SK-N-SH (cell line): ENCODE measurements at regions not wholly inside any gene's neighbourhood (a gene's known extent, or its start where the extent isn't known, plus 50 kb on each side); places are given as distances from the start of the nearest gene placed in this dataset.

ENCODE experiments used
- CTCF ChIA-PET: fragments of 300-600, 350-600 bp; formaldehyde crosslinking; extraction: SDS; loops from one replicate; lab custom pipeline; 2021; lab: Yijun Ruan, JAX
- POLR2A ChIA-PET: fragments of 350-600 bp; sonication (Branson Sonifier 250); formaldehyde crosslinking; extraction: SDS; loops from one replicate; lab custom pipeline; 2020; ENCODE audit warnings: antibody characterized with exemption, inconsistent platforms; lab: Yijun Ruan, JAX
- DNase-seq: peaks from one replicate; pipeline ENCODE4 v3.0.0; 2012
- H2AFZ ChIP-seq: fragments of 200-600 bp; sonication (generic); 2 replicates; pipeline ENCODE4 v1.8.1; 2016; ENCODE audit warnings: antibody characterized with exemption, mild to moderate bottlenecking, low read depth
- H3F3A ChIP-seq: fragments of 200-600 bp; sonication (generic); replicated peaks from 2 replicates; pipeline ENCODE3; 2016; ENCODE audit warnings: antibody characterized with exemption, mild to moderate bottlenecking; ENCODE audit not compliant: insufficient read depth
- H3K27ac ChIP-seq, 2 experiments: fragments of 200-500 bp in 1 of 2; fragments of 200-600 bp in 1 of 2; sonication (Bioruptor generic) in 1 of 2; sonication (generic), shearing (Covaris generic) in 1 of 2; 2 replicates each; pipeline versions ENCODE4 v1.5.1 to v1.6.1; 2014 to 2016; ENCODE audit warnings: low read depth in 2 of 2, inconsistent platforms in 1 of 2, low read length in 1 of 2, mild to moderate bottlenecking in 1 of 2, mixed read lengths in 1 of 2
- H3K27me3 ChIP-seq: fragments of 200-600 bp; sonication (generic), shearing (Covaris generic); 2 replicates; pipeline ENCODE4 v1.6.1; 2016; ENCODE audit warnings: mixed run types; ENCODE audit not compliant: insufficient read depth
- H3K36me3 ChIP-seq, 2 experiments: fragments of 200-500 bp in 1 of 2; fragments of 200-600 bp in 1 of 2; sonication (Bioruptor generic) in 1 of 2; sonication (generic) in 1 of 2; replicated peaks in 1 of 2; 2 replicates each; pipeline versions ENCODE3 to v1.5.1; 2014 to 2016; ENCODE audit warnings: low read length in 1 of 2, mild to moderate bottlenecking in 1 of 2; ENCODE audit not compliant: insufficient read depth in 2 of 2, control insufficient read depth in 1 of 2
- H3K4me1 ChIP-seq, 2 experiments: fragments of 200-500 bp in 1 of 2; fragments of 200-600 bp in 1 of 2; sonication (Bioruptor generic) in 1 of 2; sonication (generic), shearing (Covaris generic) in 1 of 2; 2 replicates each; pipeline versions ENCODE4 v1.5.1 to v1.6.1; 2014 to 2016; ENCODE audit warnings: low read depth in 1 of 2, low read length in 1 of 2, mixed run types in 1 of 2; ENCODE audit not compliant: insufficient read depth in 2 of 2, control insufficient read depth in 1 of 2
- H3K4me2 ChIP-seq: fragments of 200-600 bp; sonication (generic), shearing (Covaris generic); 2 replicates; pipeline ENCODE4 v1.6.1; 2017; ENCODE audit warnings: mixed run types
- H3K4me3 ChIP-seq, 2 experiments: fragments of 200-500 bp in 1 of 2; fragments of 200-600 bp in 1 of 2; sonication (Bioruptor generic) in 1 of 2; sonication (generic), shearing (Covaris generic) in 1 of 2; 2 replicates each; pipeline versions ENCODE4 v1.5.1 to v1.8.1; 2014 to 2016; ENCODE audit warnings: low read depth in 2 of 2, inconsistent platforms in 1 of 2, low read length in 1 of 2, mild to moderate bottlenecking in 1 of 2, mixed read lengths in 1 of 2, moderate library complexity in 1 of 2
- H3K79me2 ChIP-seq: fragments of 200-600 bp; sonication (generic); 2 replicates; pipeline ENCODE4 v1.8.1; 2017; ENCODE audit warnings: mild to moderate bottlenecking; ENCODE audit not compliant: insufficient read depth
- H3K9ac ChIP-seq: fragments of 200-600 bp; sonication (generic); 2 replicates; pipeline ENCODE4 v1.6.1; 2017; ENCODE audit warnings: mixed run types
- H3K9me2 ChIP-seq: fragments of 200-600 bp; sonication (generic); 2 replicates; pipeline ENCODE4 v1.6.1; 2017; ENCODE audit warnings: mixed run types
- H3K9me3 ChIP-seq: fragments of 200-600 bp; sonication (generic); 2 replicates; pipeline ENCODE4 v1.6.1; 2017; ENCODE audit warnings: mixed run types, mild to moderate bottlenecking, moderate library complexity
- H4K20me1 ChIP-seq: fragments of 200-600 bp; sonication (generic); 2 replicates; pipeline ENCODE4 v1.6.1; 2017; ENCODE audit warnings: mild to moderate bottlenecking, mixed run types; ENCODE audit not compliant: insufficient read depth
- ELF1 ChIP-seq: IDR thresholded peaks from 2 replicates; pipeline ENCODE4 v1.4.0; 2012
- EP300 ChIP-seq, 2 experiments: IDR thresholded peaks; 2 replicates each; pipeline versions ENCODE4 v1.4.0 to v1.6.1; 2012; ENCODE audit warnings: borderline replicate concordance in 1 of 2, low read depth in 1 of 2, low read length in 1 of 2
- FOSL2 ChIP-seq: IDR thresholded peaks from 2 replicates; pipeline ENCODE4 v1.4.0; 2012; ENCODE audit warnings: low read depth, mild to moderate bottlenecking, moderate library complexity, borderline replicate concordance
- GABPA ChIP-seq: IDR thresholded peaks from 2 replicates; pipeline ENCODE4 v1.4.0; 2012; ENCODE audit warnings: low read depth, mild to moderate bottlenecking
- GATA2 ChIP-seq: sonication (generic); formaldehyde crosslinking; IDR thresholded peaks from 2 replicates; pipeline ENCODE4 v1.5.0; 2020; ENCODE audit warnings: mild to moderate bottlenecking, missing genetic modification reagents
- MAX ChIP-seq: IDR thresholded peaks from 2 replicates; pipeline ENCODE4 v1.4.0; 2012; ENCODE audit warnings: low read depth
- MEF2A ChIP-seq: IDR thresholded peaks from 2 replicates; pipeline ENCODE4 v1.4.0; 2012; ENCODE audit warnings: low read depth, borderline replicate concordance
- NFIC ChIP-seq: IDR thresholded peaks from 2 replicates; pipeline ENCODE4 v1.4.0; 2012; ENCODE audit warnings: borderline replicate concordance
- NRF1 ChIP-seq: IDR thresholded peaks from 2 replicates; pipeline ENCODE4 v1.6.1; 2012; ENCODE audit warnings: low read depth, mild to moderate bottlenecking, low read length
- POLR2AphosphoS5 ChIP-seq: IDR thresholded peaks from 2 replicates; pipeline ENCODE4 v1.6.1; 2012; ENCODE audit warnings: low read depth, low read length
- RFX5 ChIP-seq: IDR thresholded peaks from 2 replicates; pipeline ENCODE4 v1.6.1; 2012; ENCODE audit warnings: mild to moderate bottlenecking, improper control_type of control experiment, low read length
- TCF12 ChIP-seq: IDR thresholded peaks from 2 replicates; pipeline ENCODE4 v1.4.0; 2012
- TEAD4 ChIP-seq: IDR thresholded peaks from 2 replicates; pipeline ENCODE4 v1.4.0; 2012; ENCODE audit warnings: mild to moderate bottlenecking, borderline replicate concordance; ENCODE audit not compliant: insufficient read depth
- USF2 ChIP-seq: fragments of 150-350 bp; IDR thresholded peaks from 2 replicates; pipeline ENCODE4 v1.6.1; 2017; ENCODE audit warnings: antibody characterized with exemption, low read length, low read depth, borderline replicate concordance
- WGBS: methylation state at CpG from one replicate; pipeline ENCODE4 v1.1.6; 2017; ENCODE audit warnings: low lambda C conversion rate; 5-methylcytosine and 5-hydroxymethylcytosine counted together
- TF ChIP-seq, protein P1 (sequence below): IDR thresholded peaks from 2 replicates; pipeline ENCODE4 v1.6.1; 2012; ENCODE audit warnings: mild to moderate bottlenecking, low read depth, low read length, moderate library complexity

DNA sequence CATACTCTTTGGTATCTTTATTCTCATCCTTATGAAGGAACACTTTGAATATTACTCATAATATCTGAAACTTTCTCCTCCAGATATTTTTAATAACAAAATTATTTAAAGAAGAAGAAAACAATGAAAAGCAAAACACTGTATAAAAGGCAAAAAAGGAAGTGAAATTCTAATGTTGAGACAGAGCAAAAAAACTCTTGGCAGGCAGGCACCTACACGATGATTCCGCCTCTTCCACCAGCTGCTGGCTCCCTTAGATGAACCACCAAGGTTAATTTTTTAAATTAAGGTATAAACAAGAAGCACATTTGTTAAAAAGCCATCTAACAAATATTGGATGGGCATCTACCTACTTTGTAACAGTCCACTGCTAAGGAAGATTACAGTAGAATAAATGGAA is 434.7 kb downstream of the EPHA4 start (continued):
- TF ChIP-seq, protein P1, sequence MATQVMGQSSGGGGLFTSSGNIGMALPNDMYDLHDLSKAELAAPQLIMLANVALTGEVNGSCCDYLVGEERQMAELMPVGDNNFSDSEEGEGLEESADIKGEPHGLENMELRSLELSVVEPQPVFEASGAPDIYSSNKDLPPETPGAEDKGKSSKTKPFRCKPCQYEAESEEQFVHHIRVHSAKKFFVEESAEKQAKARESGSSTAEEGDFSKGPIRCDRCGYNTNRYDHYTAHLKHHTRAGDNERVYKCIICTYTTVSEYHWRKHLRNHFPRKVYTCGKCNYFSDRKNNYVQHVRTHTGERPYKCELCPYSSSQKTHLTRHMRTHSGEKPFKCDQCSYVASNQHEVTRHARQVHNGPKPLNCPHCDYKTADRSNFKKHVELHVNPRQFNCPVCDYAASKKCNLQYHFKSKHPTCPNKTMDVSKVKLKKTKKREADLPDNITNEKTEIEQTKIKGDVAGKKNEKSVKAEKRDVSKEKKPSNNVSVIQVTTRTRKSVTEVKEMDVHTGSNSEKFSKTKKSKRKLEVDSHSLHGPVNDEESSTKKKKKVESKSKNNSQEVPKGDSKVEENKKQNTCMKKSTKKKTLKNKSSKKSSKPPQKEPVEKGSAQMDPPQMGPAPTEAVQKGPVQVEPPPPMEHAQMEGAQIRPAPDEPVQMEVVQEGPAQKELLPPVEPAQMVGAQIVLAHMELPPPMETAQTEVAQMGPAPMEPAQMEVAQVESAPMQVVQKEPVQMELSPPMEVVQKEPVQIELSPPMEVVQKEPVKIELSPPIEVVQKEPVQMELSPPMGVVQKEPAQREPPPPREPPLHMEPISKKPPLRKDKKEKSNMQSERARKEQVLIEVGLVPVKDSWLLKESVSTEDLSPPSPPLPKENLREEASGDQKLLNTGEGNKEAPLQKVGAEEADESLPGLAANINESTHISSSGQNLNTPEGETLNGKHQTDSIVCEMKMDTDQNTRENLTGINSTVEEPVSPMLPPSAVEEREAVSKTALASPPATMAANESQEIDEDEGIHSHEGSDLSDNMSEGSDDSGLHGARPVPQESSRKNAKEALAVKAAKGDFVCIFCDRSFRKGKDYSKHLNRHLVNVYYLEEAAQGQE, result no peak
- no peak for TF ChIP-seq MEF2A

GRCh38 chr2:221142341-221142740 is 429.8 kb downstream of the EPHA4 start:
- Histone ChIP-seq H3K4me1 (no peaks in the 10 kb centered on the region), H3K27me3 (no peaks in the 10 kb centered on the region), H3K36me3 (no peaks in the 10 kb centered on the region), H3K4me2 (no peak overlapping the region), H3K4me3 (no peak overlapping the region), H2AFZ (no peak overlapping the region), H4K20me1 (no peaks in the 10 kb centered on the region), H3K9ac (no peak overlapping the region), H3K9me3 (no peaks in the 10 kb centered on the region), H3K27ac (no peak overlapping the region), H3K9me2 (no peaks in the 10 kb centered on the region), H3K79me2 (no peaks in the 10 kb centered on the region), H3F3A (no peaks in the 10 kb centered on the region)
- no peak for DNase-seq
- 5% methylated on average over 7 of the region's 7 CpGs for WGBS
- no peak for TF ChIP-seq ELF1
- no peak for TF ChIP-seq NRF1
- no peak for TF ChIP-seq MAX
- TF ChIP-seq EP300 (IDR thresholded peaks at IDR 0.05; ENCODE audit: borderline replicate concordance in 1 of 2, low read depth in 1 of 2, low read length in 1 of 2), result no peak
- TF ChIP-seq TEAD4, result no peak
- no peak for TF ChIP-seq NFIC
- TF ChIP-seq USF2, result no peak
- TF ChIP-seq GABPA, result no peak
- TF ChIP-seq FOSL2, result no peak
- TF ChIP-seq GATA2, result no peak
- TF ChIP-seq POLR2AphosphoS5, result no peak
- TF ChIP-seq RFX5, result no peak
- no peak for TF ChIP-seq TCF12
- ChIA-PET POLR2A (no interaction called here), CTCF (interaction anchor here (0.5 kb wide), 1 partner anchor 1119 kb away, joined by 4 read pairs; no protein-coding TSS in a partner anchor)
